ENCODE measurements at regions not wholly inside any gene's neighbourhood (a gene's known extent, or its start where the extent isn't known, plus 50 kb on each side); places are given as distances from the start of the nearest gene placed in this dataset.

- Histone ChIP-seq H3K4me3 (no peak overlapping the region), H3K4me1 (no peaks in the 10 kb centered on the region), H3K27me3 (no peaks in the 10 kb centered on the region), H3K9me3 (peaks cover 0 to 8% (median 0%) of the 10 kb centered on the region in 4 donors), H3K27ac (no peak overlapping the region), H3K36me3 (no peaks in the 10 kb centered on the region)
- intact Hi-C loops (cut with DNase I; ENCODE audit: low total_unique reads): no loop called here
- 86 to 99% (median 96%) methylated on average over 6 to 7 of the region's 7 CpGs for WGBS, 5 donors
- peak in 1 of 2 donors; percentile 11 for DNase-seq
- TF ChIP-seq POLR2AphosphoS5 (IDR thresholded peaks at IDR 0.05): no peak
- TF ChIP-seq, protein P1, sequence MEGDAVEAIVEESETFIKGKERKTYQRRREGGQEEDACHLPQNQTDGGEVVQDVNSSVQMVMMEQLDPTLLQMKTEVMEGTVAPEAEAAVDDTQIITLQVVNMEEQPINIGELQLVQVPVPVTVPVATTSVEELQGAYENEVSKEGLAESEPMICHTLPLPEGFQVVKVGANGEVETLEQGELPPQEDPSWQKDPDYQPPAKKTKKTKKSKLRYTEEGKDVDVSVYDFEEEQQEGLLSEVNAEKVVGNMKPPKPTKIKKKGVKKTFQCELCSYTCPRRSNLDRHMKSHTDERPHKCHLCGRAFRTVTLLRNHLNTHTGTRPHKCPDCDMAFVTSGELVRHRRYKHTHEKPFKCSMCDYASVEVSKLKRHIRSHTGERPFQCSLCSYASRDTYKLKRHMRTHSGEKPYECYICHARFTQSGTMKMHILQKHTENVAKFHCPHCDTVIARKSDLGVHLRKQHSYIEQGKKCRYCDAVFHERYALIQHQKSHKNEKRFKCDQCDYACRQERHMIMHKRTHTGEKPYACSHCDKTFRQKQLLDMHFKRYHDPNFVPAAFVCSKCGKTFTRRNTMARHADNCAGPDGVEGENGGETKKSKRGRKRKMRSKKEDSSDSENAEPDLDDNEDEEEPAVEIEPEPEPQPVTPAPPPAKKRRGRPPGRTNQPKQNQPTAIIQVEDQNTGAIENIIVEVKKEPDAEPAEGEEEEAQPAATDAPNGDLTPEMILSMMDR (IDR thresholded peaks at IDR 0.05): no peak
- no peak for TF ChIP-seq EP300 (IDR thresholded peaks at IDR 0.05)
- no peak for TF ChIP-seq POLR2A (IDR thresholded peaks at IDR 0.05)
Measured at GRCh38 chr17:17425005-17425404, 51.8 kb upstream of the MED9 start.

GRCh38 chr17:17425591-17425990 is 51.2 kb upstream of the MED9 start:
- no peak for TF ChIP-seq POLR2A (IDR thresholded peaks at IDR 0.05)
- no peak for TF ChIP-seq POLR2AphosphoS5 (IDR thresholded peaks at IDR 0.05)
- no peak for TF ChIP-seq EP300 (IDR thresholded peaks at IDR 0.05)
- TF ChIP-seq, protein P1 (IDR thresholded peaks at IDR 0.05): no peak
- Histone ChIP-seq H3K4me1 (no peaks in the 10 kb centered on the region), H3K4me3 (no peak overlapping the region), H3K9me3 (peaks cover 0 to 8% (median 0%) of the 10 kb centered on the region in 4 donors), H3K27ac (no peak overlapping the region), H3K27me3 (no peaks in the 10 kb centered on the region), H3K36me3 (no peaks in the 10 kb centered on the region)
- no peak for DNase-seq
- 77 to 85% (median 82%) methylated on average over 4 of the region's 4 CpGs for WGBS, 5 donors
- intact Hi-C loops (cut with DNase I; ENCODE audit: low total_unique reads): no loop called here

DNA sequence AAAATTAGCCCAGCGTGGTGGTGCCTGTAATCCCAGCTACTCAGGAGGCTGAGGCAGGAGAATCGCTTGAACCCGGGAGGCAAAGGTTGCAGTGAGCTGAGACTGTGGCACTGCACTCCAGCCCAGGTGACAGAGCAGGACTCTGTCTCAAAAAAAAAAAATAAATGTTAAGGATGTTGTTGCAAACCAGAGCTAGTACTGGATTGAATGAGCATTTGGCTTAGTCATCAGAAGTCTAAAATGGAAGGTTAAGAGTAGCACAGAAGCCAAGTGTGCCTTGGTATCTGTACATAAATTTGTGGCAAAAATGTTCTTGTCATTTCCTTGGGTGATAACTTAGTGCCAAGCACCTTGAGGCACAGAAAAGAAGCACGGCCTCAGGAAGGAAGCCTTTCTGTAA is 50.6 kb upstream of the MED9 start:
- Histone ChIP-seq H3K4me3 (no peak overlapping the region), H3K36me3 (no peaks in the 10 kb centered on the region), H3K27ac (no peak overlapping the region), H3K9me3 (peaks cover 0 to 8% (median 0%) of the 10 kb centered on the region in 4 donors), H3K27me3 (no peaks in the 10 kb centered on the region), H3K4me1 (no peaks in the 10 kb centered on the region)
- WGBS, 5 donors: 89 to 97% (median 93%) methylated on average over 4 of the region's 4 CpGs
- DNase-seq: no peak
- intact Hi-C loops (cut with DNase I; ENCODE audit: low total_unique reads): no loop called here
- TF ChIP-seq EP300 (IDR thresholded peaks at IDR 0.05) (no peak), POLR2A (IDR thresholded peaks at IDR 0.05) (no peak), POLR2AphosphoS5 (IDR thresholded peaks at IDR 0.05) (no peak)
- TF ChIP-seq, protein P1 (IDR thresholded peaks at IDR 0.05): no peak

All from stomach (tissue), 8 donors.